HUES48 (cell line): ENCODE measurements at regions not wholly inside any gene's neighbourhood (a gene's known extent, or its start where the extent isn't known, plus 50 kb on each side); places are given as distances from the start of the nearest gene placed in this dataset.

ENCODE experiments used
- H3K27ac ChIP-seq: one replicate; pipeline ENCODE4 v1.7.0; 2013; ENCODE audit warnings: low read depth, low read length, inconsistent platforms
- H3K27me3 ChIP-seq: 2 replicates; pipeline ENCODE4 v1.6.1; 2013; ENCODE audit warnings: mild to moderate bottlenecking, low read length; ENCODE audit not compliant: control insufficient read depth, insufficient read depth
- H3K36me3 ChIP-seq: 2 replicates; pipeline ENCODE4 v1.6.1; 2013; ENCODE audit warnings: low read length; ENCODE audit not compliant: control insufficient read depth, insufficient read depth
- H3K4me1 ChIP-seq: 2 replicates; pipeline ENCODE4 v1.6.1; 2013; ENCODE audit warnings: mild to moderate bottlenecking, low read length; ENCODE audit not compliant: control insufficient read depth, insufficient read depth
- H3K4me3 ChIP-seq: 2 replicates; pipeline ENCODE4 v1.5.1; 2013; ENCODE audit warnings: mild to moderate bottlenecking, low read depth, low read length
- H3K9ac ChIP-seq: 2 replicates; pipeline ENCODE4 v1.6.1; 2013; ENCODE audit warnings: mild to moderate bottlenecking, low read depth, low read length, moderate library complexity
- H3K9me3 ChIP-seq: 2 replicates; pipeline ENCODE4 v1.6.1; 2013; ENCODE audit warnings: low read length; ENCODE audit not compliant: control insufficient read depth, insufficient read depth

DNA sequence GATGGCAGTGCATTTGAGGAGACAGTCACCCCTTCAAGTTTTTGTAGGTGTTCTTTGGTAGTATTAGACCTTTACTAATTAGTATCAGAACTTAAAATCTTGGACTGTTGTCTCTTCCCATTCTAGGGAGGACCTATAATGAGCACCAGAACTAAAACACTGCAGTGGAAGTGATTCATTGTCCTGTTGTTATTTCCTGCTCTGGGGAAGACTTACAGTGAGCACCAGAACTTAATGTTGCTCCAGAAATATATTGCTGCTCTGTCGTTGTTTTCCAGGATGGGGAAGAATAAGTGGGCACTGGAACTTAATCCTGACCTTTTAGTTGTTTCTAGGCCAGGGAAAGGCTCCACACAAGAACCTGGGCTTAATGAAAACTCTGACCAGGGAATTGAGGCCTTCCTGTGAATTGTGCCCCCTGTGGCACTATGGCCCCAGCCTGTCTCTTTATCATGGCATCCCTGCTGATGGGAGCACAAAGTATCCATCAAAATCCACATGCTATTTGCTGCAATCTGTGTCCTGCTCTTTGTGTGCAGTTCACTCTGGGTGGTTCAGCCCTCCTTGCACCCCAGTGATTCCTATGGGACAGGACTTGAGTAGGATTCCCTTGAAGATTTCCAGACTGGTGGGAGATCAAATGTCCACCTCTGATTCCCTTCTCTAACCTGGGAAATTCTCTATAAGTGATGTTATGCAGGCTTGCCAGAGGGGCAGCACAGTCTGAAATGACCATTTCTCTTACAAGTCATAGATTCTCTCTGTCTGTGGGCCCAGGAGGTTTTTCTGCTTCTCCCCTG is 175.8 kb downstream of the PAWR start:
- peak overlapping the region; percentile 56 for H3K27ac ChIP-seq
- no peaks in the 10 kb centered on the region for H3K9me3 ChIP-seq
- no peak overlapping the region for H3K9ac ChIP-seq
- no peaks in the 10 kb centered on the region for H3K27me3 ChIP-seq
- no peaks in the 10 kb centered on the region for H3K36me3 ChIP-seq
- no peak overlapping the region for H3K4me3 ChIP-seq
- H3K4me1 ChIP-seq, result peaks cover 10% of the 10 kb centered on the region

DNA sequence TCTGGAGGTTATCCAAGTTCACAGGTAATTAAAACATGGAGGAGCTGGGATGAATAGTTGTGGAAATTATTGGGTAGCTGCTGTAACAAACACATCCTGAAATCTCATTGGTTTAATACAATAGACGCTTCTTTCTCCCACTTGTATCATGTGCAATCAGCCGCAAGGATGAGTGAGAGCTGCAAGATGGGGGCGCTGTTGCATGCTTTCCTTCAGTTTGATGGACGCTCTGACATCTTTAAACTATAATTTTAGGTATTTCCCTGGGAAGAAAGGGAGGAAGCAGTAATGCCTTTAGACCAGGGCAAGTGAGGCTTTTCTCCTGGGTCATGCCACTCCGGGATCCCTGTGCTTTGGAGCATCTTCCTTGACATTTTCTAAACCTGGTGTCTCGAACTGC is 178.7 kb downstream of the PAWR start:
- H3K36me3 ChIP-seq, result no peaks in the 10 kb centered on the region
- H3K4me1 ChIP-seq, result peaks cover 17% of the 10 kb centered on the region
- no peak overlapping the region for H3K27ac ChIP-seq
- H3K27me3 ChIP-seq, result no peaks in the 10 kb centered on the region
- H3K9ac ChIP-seq, result no peak overlapping the region
- H3K4me3 ChIP-seq, result no peak overlapping the region
- H3K9me3 ChIP-seq, result no peaks in the 10 kb centered on the region

DNA sequence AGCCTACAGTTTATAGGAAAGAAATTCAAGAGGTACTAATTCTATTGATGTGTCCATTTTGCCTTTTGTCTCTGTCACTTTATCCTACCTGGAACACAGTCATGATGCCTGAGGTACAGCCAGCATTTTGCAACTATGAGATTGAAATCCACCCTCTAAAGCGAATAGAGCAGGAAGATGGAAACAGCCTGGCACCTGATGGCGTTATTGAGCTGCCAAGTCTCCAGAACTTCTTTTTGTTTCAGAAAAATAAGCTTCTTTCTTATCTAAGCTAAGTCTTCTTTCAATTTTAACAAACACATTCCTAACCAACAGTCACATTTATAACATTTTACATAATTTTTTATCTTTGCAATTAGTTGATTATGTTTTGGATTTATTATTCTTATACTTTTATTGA is 182.1 kb downstream of the PAWR start:
- Histone ChIP-seq H3K4me1 (peaks cover 13% of the 10 kb centered on the region), H3K9ac (no peak overlapping the region), H3K27me3 (no peaks in the 10 kb centered on the region), H3K4me3 (no peak overlapping the region), H3K9me3 (no peaks in the 10 kb centered on the region), H3K27ac (no peak overlapping the region), H3K36me3 (no peaks in the 10 kb centered on the region)
